Epithelial cell of esophagus (primary cell): ENCODE measurements at regions not wholly inside any gene's neighbourhood (a gene's known extent, or its start where the extent isn't known, plus 50 kb on each side); places are given as distances from the start of the nearest gene placed in this dataset.

ENCODE experiments used
- DNase-seq: peaks from one replicate; pipeline ENCODE4 v3.0.0; 2010; ENCODE audit warnings: low read depth
- H3K4me3 ChIP-seq: 2 replicates; pipeline ENCODE4 v1.5.1; 2011; ENCODE audit warnings: mild to moderate bottlenecking, low read length, control low read depth
- CTCF ChIP-seq: IDR thresholded peaks from 2 replicates; pipeline ENCODE4 v1.5.1; 2011; ENCODE audit warnings: low read depth, mild to moderate bottlenecking, low read length, control low read depth, inconsistent platforms; ENCODE audit not compliant: insufficient read depth; ENCODE audit errors: missing control alignments

- TF ChIP-seq CTCF = no peak
- no peak overlapping the region for H3K4me3 ChIP-seq
- DNase-seq = peak; percentile 73
These were observed 280.2 kb upstream of the PITRM1 start for GRCh38 chr10:3452683-3453361.

GRCh38 chr10:3452173-3452626 is 279.6 kb upstream of the PITRM1 start:
- no peak overlapping the region for H3K4me3 ChIP-seq
- DNase-seq = peak; percentile 32
- peak; percentile 27 for TF ChIP-seq CTCF

GRCh38 chr10:3451516-3452172 is 279.1 kb upstream of the PITRM1 start:
- H3K4me3 ChIP-seq = no peak overlapping the region
- no peak for DNase-seq

GRCh38 chr10:3446221-3446620 is 273.6 kb upstream of the PITRM1 start:
- TF ChIP-seq CTCF = no peak

More at GRCh38 chr10:3451516-3452172, 279.1 kb upstream of the PITRM1 start:
- no peak for TF ChIP-seq CTCF

GRCh38 chr10:3445648-3446047 is 273.1 kb upstream of the PITRM1 start:
- no peak for TF ChIP-seq CTCF
- DNase-seq = peak; percentile 47
- H3K4me3 ChIP-seq = no peak overlapping the region

More at GRCh38 chr10:3446221-3446620, 273.6 kb upstream of the PITRM1 start:
- no peak overlapping the region for H3K4me3 ChIP-seq
- DNase-seq = no peak

- TF ChIP-seq CTCF = no peak
- H3K4me3 ChIP-seq = no peak overlapping the region
- DNase-seq = no peak
These were observed 269.9 kb upstream of the PITRM1 start for GRCh38 chr10:3442451-3442990.
